Activated naive CD4-positive, alpha-beta T cell treated with anti-CD3 and anti-CD28 coated beads for 36 hours (primary cell): ENCODE measurements at regions not wholly inside any gene's neighbourhood (a gene's known extent, or its start where the extent isn't known, plus 50 kb on each side); places are given as distances from the start of the nearest gene placed in this dataset.

Source experiments
- CTCF ChIA-PET: fragments of 350-600 bp; sonication (Branson Sonifier 250); formaldehyde crosslinking; loops from one replicate; lab custom pipeline; 2021; ENCODE audit warnings: antibody characterized with exemption; lab: Charles Lee
- DNase-seq: peaks from one replicate; pipeline ENCODE4 v3.0.0-alpha.2; 2020
- H3K27ac Mint-ChIP-seq: one replicate; pipeline ENCODE4 v1.8.0; 2021; ENCODE audit warnings: mild to moderate bottlenecking, mixed read lengths
- H3K27me3 Mint-ChIP-seq: one replicate; pipeline ENCODE4 v1.8.0; 2021; ENCODE audit warnings: low read depth, mixed read lengths
- H3K36me3 Mint-ChIP-seq: one replicate; pipeline ENCODE4 v1.8.0; 2021; ENCODE audit warnings: low read depth, mixed read lengths
- H3K4me1 Mint-ChIP-seq: one replicate; pipeline ENCODE4 v1.8.0; 2021; ENCODE audit warnings: low read depth, mixed read lengths
- H3K4me3 Mint-ChIP-seq: one replicate; pipeline ENCODE4 v1.8.0; 2021; ENCODE audit warnings: mild to moderate bottlenecking, moderate library complexity, mixed read lengths
- H3K9me3 Mint-ChIP-seq: one replicate; pipeline ENCODE4 v1.8.0; 2021; ENCODE audit warnings: mixed read lengths
- intact Hi-C: fragments of 100-400 bp; cut with micrococcal nuclease; formaldehyde crosslinking; loops from one replicate; pipeline ENCODE4 v1.15.1; 2023

GRCh38 chr5:58353992-58354391, 105.9 kb downstream of the PLK2 start:
- Mint-ChIP-seq H3K4me3 (no peak overlapping the region), H3K9me3 (no peaks in the 10 kb centered on the region), H3K27ac (no peak overlapping the region), H3K36me3 (no peaks in the 10 kb centered on the region), H3K27me3 (peaks cover 2% of the 10 kb centered on the region), H3K4me1 (no peaks in the 10 kb centered on the region)
- intact Hi-C loops = no loop called here
- DNase-seq = no peak
- CTCF ChIA-PET = no interaction called here

GRCh38 chr5:58351190-58351589, 108.7 kb downstream of the PLK2 start:
- no peak overlapping the region for H3K27ac Mint-ChIP-seq
- no peak for DNase-seq
- no peaks in the 10 kb centered on the region for H3K36me3 Mint-ChIP-seq
- no peak overlapping the region for H3K4me3 Mint-ChIP-seq
- no peaks in the 10 kb centered on the region for H3K4me1 Mint-ChIP-seq
- H3K27me3 Mint-ChIP-seq = no peaks in the 10 kb centered on the region
- CTCF ChIA-PET = no interaction called here
- H3K9me3 Mint-ChIP-seq = no peaks in the 10 kb centered on the region
- intact Hi-C loops = no loop called here

- H3K27ac Mint-ChIP-seq = no peak overlapping the region
- CTCF ChIA-PET = interaction anchor here (0.7 kb wide), 1 partner anchor 571 kb away, joined by 3 read pairs; no protein-coding TSS in a partner anchor
- no peaks in the 10 kb centered on the region for H3K4me1 Mint-ChIP-seq
- H3K36me3 Mint-ChIP-seq = no peaks in the 10 kb centered on the region
- no peaks in the 10 kb centered on the region for H3K9me3 Mint-ChIP-seq
- no peak overlapping the region for H3K4me3 Mint-ChIP-seq
- no peak for DNase-seq
- H3K27me3 Mint-ChIP-seq = no peaks in the 10 kb centered on the region
- intact Hi-C loops = no loop called here
These were observed 110.7 kb downstream of the PLK2 start for GRCh38 chr5:58348996-58349728.

GRCh38 chr5:58346041-58346440, 113.8 kb downstream of the PLK2 start:
- Mint-ChIP-seq H3K27ac (no peak overlapping the region), H3K36me3 (no peaks in the 10 kb centered on the region), H3K4me1 (no peaks in the 10 kb centered on the region), H3K9me3 (no peaks in the 10 kb centered on the region), H3K27me3 (no peaks in the 10 kb centered on the region), H3K4me3 (no peak overlapping the region)
- CTCF ChIA-PET = no interaction called here
- DNase-seq = no peak
- intact Hi-C loops = no loop called here

- intact Hi-C loops = no loop called here
- Mint-ChIP-seq H3K9me3 (no peaks in the 10 kb centered on the region), H3K4me3 (no peak overlapping the region), H3K27ac (no peak overlapping the region), H3K4me1 (no peaks in the 10 kb centered on the region), H3K36me3 (no peaks in the 10 kb centered on the region), H3K27me3 (no peaks in the 10 kb centered on the region)
- DNase-seq = no peak
- CTCF ChIA-PET = no interaction called here
These were observed 118.4 kb downstream of the PLK2 start for GRCh38 chr5:58341476-58341875.

- CTCF ChIA-PET = no interaction called here
- H3K27ac Mint-ChIP-seq = no peak overlapping the region
- no peak for DNase-seq
- H3K4me3 Mint-ChIP-seq = no peak overlapping the region
- H3K36me3 Mint-ChIP-seq = no peaks in the 10 kb centered on the region
- peaks cover 22% of the 10 kb centered on the region for H3K27me3 Mint-ChIP-seq
- H3K9me3 Mint-ChIP-seq = no peaks in the 10 kb centered on the region
- no peaks in the 10 kb centered on the region for H3K4me1 Mint-ChIP-seq
- intact Hi-C loops = no loop called here
These were observed 124.4 kb downstream of the PLK2 start for GRCh38 chr5:58335518-58335917.

GRCh38 chr5:58334035-58334434, 125.9 kb downstream of the PLK2 start:
- no peak for DNase-seq
- intact Hi-C loops = no loop called here
- Mint-ChIP-seq H3K4me1 (no peaks in the 10 kb centered on the region), H3K27me3 (peaks cover 22% of the 10 kb centered on the region), H3K9me3 (no peaks in the 10 kb centered on the region), H3K27ac (no peak overlapping the region), H3K4me3 (no peak overlapping the region), H3K36me3 (no peaks in the 10 kb centered on the region)
- CTCF ChIA-PET = no interaction called here

- Mint-ChIP-seq H3K27me3 (peaks cover 22% of the 10 kb centered on the region), H3K27ac (no peak overlapping the region), H3K4me1 (no peaks in the 10 kb centered on the region), H3K9me3 (no peaks in the 10 kb centered on the region), H3K36me3 (no peaks in the 10 kb centered on the region), H3K4me3 (no peak overlapping the region)
- CTCF ChIA-PET = no interaction called here
- no peak for DNase-seq
- intact Hi-C loops = no loop called here
These were observed 129.1 kb downstream of the PLK2 start for GRCh38 chr5:58330781-58331180.

GRCh38 chr5:58327289-58327688, 132.6 kb downstream of the PLK2 start:
- no peak overlapping the region for H3K4me3 Mint-ChIP-seq
- no peak for DNase-seq
- peaks cover 8% of the 10 kb centered on the region for H3K27me3 Mint-ChIP-seq
- no peaks in the 10 kb centered on the region for H3K9me3 Mint-ChIP-seq
- H3K36me3 Mint-ChIP-seq = no peaks in the 10 kb centered on the region
- no peak overlapping the region for H3K27ac Mint-ChIP-seq
- CTCF ChIA-PET = no interaction called here
- intact Hi-C loops = no loop called here
- no peaks in the 10 kb centered on the region for H3K4me1 Mint-ChIP-seq

- Mint-ChIP-seq H3K9me3 (no peaks in the 10 kb centered on the region), H3K27me3 (peaks cover 8% of the 10 kb centered on the region), H3K4me1 (no peaks in the 10 kb centered on the region), H3K36me3 (no peaks in the 10 kb centered on the region), H3K4me3 (no peak overlapping the region), H3K27ac (no peak overlapping the region)
- DNase-seq = no peak
- CTCF ChIA-PET = interaction anchor here (0.6 kb wide), 1 partner anchor 827 kb away, joined by 3 read pairs; no protein-coding TSS in a partner anchor
- intact Hi-C loops = no loop called here
These were observed 133.9 kb downstream of the PLK2 start for GRCh38 chr5:58326022-58326421.

GRCh38 chr5:58322453-58322852, 137.4 kb downstream of the PLK2 start:
- H3K4me1 Mint-ChIP-seq = no peaks in the 10 kb centered on the region
- H3K9me3 Mint-ChIP-seq = no peaks in the 10 kb centered on the region
- H3K27ac Mint-ChIP-seq = no peak overlapping the region
- CTCF ChIA-PET = interaction anchor here (0.7 kb wide), 1 partner anchor 914 kb away, joined by 3 read pairs; no protein-coding TSS in a partner anchor
- intact Hi-C loops = no loop called here
- no peaks in the 10 kb centered on the region for H3K36me3 Mint-ChIP-seq
- peaks cover 16% of the 10 kb centered on the region for H3K27me3 Mint-ChIP-seq
- DNase-seq = no peak
- no peak overlapping the region for H3K4me3 Mint-ChIP-seq

GRCh38 chr5:58318468-58318867, 141.4 kb downstream of the PLK2 start:
- no peak for DNase-seq
- no peaks in the 10 kb centered on the region for H3K36me3 Mint-ChIP-seq
- intact Hi-C loops = no loop called here
- H3K27ac Mint-ChIP-seq = no peak overlapping the region
- H3K27me3 Mint-ChIP-seq = peaks cover 16% of the 10 kb centered on the region
- H3K4me1 Mint-ChIP-seq = no peaks in the 10 kb centered on the region
- no peaks in the 10 kb centered on the region for H3K9me3 Mint-ChIP-seq
- H3K4me3 Mint-ChIP-seq = no peak overlapping the region
- CTCF ChIA-PET = no interaction called here

GRCh38 chr5:58317808-58318207, 142.1 kb downstream of the PLK2 start:
- DNase-seq = no peak
- CTCF ChIA-PET = no interaction called here
- Mint-ChIP-seq H3K27ac (no peak overlapping the region), H3K4me1 (no peaks in the 10 kb centered on the region), H3K4me3 (no peak overlapping the region), H3K36me3 (no peaks in the 10 kb centered on the region), H3K27me3 (peaks cover 16% of the 10 kb centered on the region), H3K9me3 (no peaks in the 10 kb centered on the region)
- intact Hi-C loops = no loop called here
